ENCODE measurements at regions not wholly inside any gene's neighbourhood (a gene's known extent, or its start where the extent isn't known, plus 50 kb on each side); places are given as distances from the start of the nearest gene placed in this dataset.

DNA sequence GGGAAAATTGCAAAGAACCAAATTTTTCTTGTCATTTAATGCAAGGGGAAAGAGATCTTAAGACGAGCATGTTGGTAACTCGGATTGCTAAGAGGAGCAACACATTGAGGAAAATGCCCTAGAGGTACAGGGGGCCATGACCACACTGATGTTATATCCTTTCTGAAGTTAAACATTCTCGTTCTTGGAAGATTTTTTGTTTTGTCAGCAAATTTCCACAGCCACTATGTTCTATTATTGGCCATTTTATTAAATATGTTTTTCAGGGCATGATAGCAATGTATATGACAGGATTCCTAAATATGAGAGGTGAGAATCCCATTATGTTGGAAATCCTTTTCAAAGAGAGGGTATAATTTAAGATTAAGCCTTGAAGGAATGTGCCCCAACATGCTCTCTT is 627.2 kb upstream of the PKN2 start:
- DNase-seq (ENCODE audit: low read depth): no peak
- TF ChIP-seq, protein P1, sequence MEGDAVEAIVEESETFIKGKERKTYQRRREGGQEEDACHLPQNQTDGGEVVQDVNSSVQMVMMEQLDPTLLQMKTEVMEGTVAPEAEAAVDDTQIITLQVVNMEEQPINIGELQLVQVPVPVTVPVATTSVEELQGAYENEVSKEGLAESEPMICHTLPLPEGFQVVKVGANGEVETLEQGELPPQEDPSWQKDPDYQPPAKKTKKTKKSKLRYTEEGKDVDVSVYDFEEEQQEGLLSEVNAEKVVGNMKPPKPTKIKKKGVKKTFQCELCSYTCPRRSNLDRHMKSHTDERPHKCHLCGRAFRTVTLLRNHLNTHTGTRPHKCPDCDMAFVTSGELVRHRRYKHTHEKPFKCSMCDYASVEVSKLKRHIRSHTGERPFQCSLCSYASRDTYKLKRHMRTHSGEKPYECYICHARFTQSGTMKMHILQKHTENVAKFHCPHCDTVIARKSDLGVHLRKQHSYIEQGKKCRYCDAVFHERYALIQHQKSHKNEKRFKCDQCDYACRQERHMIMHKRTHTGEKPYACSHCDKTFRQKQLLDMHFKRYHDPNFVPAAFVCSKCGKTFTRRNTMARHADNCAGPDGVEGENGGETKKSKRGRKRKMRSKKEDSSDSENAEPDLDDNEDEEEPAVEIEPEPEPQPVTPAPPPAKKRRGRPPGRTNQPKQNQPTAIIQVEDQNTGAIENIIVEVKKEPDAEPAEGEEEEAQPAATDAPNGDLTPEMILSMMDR (conservative IDR thresholded peaks at IDR 0.05; ENCODE audit: control insufficient read depth, insufficient read depth, low read depth, low read length): no peak
- H3K4me3 ChIP-seq (ENCODE audit: control insufficient read depth, low read depth, low read length): no peak overlapping the region

GRCh38 chr1:88058205-88058604 is 625.9 kb upstream of the PKN2 start:
- no peak overlapping the region for H3K4me3 ChIP-seq (ENCODE audit: control insufficient read depth, low read depth, low read length)
- no peak for DNase-seq (ENCODE audit: low read depth)
- TF ChIP-seq, protein P1 (conservative IDR thresholded peaks at IDR 0.05; ENCODE audit: control insufficient read depth, insufficient read depth, low read depth, low read length): no peak

DNA sequence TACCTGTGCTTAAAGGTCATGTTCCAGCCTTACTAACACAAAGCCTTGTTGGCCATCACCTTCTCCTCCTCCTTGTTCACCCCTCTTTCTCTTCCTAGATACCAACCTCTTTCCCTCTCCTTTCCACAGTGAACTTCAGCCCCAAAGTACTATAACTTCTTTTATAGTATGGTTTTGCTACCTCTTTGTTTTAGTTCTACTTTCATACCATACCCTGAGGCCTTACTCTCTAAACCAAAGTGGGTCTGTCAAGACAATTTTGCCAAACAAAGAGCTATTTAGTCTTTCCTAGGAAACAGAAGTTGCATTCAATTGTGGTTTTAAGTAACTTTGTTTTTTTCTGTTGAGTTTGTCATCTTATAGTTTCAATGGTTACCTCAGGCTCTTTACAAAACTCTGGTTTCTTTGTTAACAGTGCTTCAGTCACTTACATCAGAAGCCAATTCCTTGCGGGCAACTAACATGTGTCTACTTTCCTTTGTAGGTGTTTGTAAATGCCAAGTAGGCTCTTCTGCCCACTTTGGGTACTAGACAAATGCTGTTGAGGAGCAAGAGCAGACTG is 623.9 kb upstream of the PKN2 start:
- no peak overlapping the region for H3K4me3 ChIP-seq (ENCODE audit: control insufficient read depth, low read depth, low read length)
- TF ChIP-seq, protein P1 (conservative IDR thresholded peaks at IDR 0.05; ENCODE audit: control insufficient read depth, insufficient read depth, low read depth, low read length): no peak
- DNase-seq (ENCODE audit: low read depth): no peak

DNA sequence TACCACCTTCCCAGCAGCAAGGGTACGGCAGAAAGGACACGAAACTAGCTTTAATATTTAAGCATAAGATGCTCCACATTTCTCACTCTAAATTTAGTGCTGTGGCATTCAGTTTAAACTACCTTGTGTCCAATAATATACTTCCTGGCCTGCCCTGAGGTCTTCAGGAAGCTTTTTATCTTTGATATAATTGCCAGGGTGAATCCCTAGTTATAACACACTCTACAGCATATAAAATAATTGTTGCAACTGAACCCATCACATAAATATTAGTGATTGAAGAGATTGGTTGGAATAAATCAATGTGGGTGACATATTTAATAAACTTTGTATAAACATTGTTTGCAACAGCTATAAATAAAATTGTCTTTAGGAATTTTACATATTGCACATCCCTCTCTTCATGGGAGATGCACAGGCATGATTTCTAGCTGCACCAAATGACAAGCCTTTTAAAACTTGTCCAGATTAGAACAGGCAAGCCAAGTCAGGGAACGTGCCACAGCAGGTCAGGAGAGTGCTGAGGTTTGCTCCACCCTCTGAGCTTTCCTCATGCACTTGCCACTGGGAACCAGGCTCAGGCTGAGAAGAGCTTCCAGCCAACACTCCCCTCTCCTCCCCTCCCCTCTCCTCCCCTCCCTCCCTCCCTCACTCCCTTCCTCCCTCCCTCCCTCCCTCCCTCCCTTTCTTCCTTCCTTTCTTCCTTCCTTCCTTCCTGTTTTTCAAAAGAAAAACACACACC is 623.2 kb upstream of the PKN2 start:
- TF ChIP-seq, protein P1 (conservative IDR thresholded peaks at IDR 0.05; ENCODE audit: control insufficient read depth, insufficient read depth, low read depth, low read length): no peak
- DNase-seq (ENCODE audit: low read depth): no peak
- H3K4me3 ChIP-seq (ENCODE audit: control insufficient read depth, low read depth, low read length): no peak overlapping the region

DNA sequence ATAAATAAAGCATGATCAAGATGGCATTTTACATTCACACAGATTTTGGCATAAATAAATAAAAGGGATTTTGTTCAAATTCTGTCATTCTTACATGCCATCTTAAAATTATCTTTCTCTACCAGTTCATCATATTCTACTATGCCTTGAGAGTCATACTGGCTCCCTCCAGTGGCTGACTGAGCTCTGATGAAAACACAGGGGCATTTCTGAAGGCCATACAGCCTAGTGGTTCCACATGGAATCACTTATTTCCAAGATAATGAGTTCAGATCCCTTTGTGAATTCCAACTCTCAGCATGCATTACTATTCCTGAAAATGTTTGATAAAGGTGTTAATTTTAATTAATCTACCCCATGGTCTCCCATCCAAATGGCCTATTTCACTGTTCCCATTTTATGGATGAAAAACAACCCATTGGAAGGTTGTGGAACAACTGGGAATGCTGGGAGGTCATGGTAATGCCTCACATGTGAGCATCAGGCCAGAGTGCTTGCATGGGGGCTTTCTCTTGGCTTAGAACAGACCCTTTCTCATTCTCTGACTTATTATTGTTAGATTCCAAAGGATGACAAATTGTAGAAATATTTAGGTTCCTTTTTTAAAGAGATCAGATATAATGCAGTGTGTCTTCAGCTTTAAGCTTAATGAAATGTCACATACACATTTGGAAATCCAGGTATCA is 622.4 kb upstream of the PKN2 start:
- peak; percentile 75 for DNase-seq (ENCODE audit: low read depth)
- TF ChIP-seq, protein P1 (conservative IDR thresholded peaks at IDR 0.05; ENCODE audit: control insufficient read depth, insufficient read depth, low read depth, low read length): peak; percentile 96
- H3K4me3 ChIP-seq (ENCODE audit: control insufficient read depth, low read depth, low read length): no peak overlapping the region

DNA sequence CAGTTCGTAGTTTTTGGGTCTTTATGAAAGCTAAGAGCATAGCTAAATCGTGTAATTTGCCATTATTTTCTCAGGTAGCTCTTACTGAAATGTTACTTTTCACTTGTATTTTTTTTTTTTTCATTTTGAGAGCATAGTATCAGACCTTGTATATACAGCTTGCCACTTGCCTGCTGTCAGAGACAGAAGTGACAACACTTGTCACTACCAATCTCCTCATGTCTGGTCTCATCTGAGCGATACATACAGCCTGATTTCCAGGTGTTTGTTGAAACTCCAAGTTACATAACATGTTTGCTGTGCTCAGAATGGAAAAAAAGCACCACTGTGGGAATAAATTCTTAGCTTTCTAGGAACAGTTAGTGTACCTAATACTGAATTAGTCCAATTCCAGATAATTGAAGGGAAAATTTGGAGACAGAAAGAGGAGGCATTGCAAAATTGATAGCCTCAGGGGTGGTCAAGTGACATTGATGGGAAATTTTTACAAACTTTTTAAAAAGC is 621.4 kb upstream of the PKN2 start:
- H3K4me3 ChIP-seq (ENCODE audit: control insufficient read depth, low read depth, low read length): no peak overlapping the region
- no peak for DNase-seq (ENCODE audit: low read depth)
- TF ChIP-seq, protein P1 (conservative IDR thresholded peaks at IDR 0.05; ENCODE audit: control insufficient read depth, insufficient read depth, low read depth, low read length): no peak

All from fibroblast of mammary gland (primary cell).